ENCODE measurements at regions not wholly inside any gene's neighbourhood (a gene's known extent, or its start where the extent isn't known, plus 50 kb on each side); places are given as distances from the start of the nearest gene placed in this dataset.
"Not testable (repeated sequence)": the region's sequence is repeated elsewhere in the genome, so short reads cannot be mapped to it uniquely, and the experiment has no call there.

DNA sequence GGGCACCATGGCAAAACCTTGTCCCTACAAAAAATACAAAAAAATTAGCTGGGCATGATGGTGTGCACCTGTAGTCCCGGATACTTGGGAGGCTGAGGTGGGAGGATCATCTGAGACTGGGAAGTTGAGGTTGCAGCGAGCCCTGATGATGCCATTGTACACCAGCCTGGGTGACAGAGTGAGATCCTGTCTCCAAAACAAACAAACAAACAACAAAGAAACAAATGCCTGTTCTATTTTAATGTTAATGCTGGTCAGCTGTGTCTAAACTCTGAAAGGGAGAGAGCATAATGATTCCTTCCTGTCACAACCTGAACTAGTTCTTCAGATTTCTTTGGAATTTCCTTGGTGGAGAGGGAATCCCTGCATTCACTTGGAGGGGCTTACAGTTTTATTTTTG is 413.0 kb upstream of the TBL1XR1 start:
- DNase-seq, result no peak

DNA sequence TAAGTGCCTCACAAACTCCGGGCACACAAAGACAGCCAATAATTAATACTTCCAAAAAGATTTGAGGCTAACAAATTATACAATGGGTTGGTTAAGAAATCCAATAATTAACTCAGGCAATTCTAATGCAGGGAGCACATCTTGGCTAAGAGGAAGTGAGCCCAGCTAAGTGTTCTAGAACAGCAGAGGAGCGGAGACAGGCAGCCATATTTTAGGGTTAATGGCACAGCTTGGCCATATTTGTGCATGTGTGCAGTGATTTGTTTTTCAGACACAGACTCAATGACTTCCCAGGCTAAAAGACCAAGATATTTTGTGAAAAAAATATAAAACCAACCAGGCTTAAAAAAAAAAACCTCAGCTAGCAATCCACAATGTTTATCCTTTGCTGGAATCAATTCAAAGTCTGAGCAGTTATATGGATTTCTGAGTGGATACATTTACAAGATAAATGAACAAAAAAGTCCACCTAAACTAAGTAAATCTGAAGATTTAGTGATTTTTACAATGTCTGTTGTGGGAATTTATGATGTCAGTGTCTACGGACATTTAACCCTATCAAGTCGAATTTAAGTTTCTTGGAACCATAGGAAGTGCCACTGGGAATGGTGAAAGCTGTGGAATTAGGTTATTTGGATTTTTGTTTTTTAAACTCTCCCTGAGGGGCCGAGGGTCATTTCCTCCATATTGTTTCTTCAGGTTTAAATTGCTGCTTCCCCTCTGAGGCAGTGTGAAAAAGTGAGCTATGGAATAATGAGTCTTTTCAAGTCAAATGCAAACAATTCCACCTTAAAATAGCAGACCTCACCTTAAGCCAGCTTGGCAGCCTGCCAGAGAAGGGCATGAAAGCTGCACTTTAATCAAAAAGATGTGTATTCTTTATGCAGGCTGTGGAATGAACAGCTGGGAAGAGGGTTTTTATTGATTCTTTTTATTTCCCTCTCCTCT is 413.7 kb upstream of the TBL1XR1 start:
- DNase-seq, result no peak

- no peak for DNase-seq
Measured at GRCh38 chr3:177611752-177612334, 414.6 kb upstream of the TBL1XR1 start.

DNA sequence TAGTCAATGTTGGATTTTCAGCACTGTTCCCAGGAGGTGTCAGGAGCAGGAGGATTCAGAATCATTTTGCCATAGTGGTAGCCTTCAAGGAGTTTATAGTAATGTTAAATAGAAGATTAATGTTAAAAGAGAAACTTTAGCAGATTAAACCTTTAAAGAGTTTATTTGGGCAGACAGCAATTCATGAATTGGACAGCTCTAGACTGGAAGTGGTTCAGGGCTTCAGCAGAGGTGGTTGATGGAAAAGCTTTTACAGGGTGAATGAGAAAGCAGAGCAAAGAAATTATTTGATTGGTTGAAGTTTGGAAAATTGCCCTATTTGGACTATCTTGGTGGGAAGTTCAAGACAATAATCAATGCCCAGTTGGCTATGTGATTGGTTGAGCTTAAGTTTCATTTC is 416.6 kb upstream of the TBL1XR1 start:
- no peak for DNase-seq

GRCh38 chr3:177615015-177615414 is 417.7 kb upstream of the TBL1XR1 start:
- no peak for DNase-seq

DNA sequence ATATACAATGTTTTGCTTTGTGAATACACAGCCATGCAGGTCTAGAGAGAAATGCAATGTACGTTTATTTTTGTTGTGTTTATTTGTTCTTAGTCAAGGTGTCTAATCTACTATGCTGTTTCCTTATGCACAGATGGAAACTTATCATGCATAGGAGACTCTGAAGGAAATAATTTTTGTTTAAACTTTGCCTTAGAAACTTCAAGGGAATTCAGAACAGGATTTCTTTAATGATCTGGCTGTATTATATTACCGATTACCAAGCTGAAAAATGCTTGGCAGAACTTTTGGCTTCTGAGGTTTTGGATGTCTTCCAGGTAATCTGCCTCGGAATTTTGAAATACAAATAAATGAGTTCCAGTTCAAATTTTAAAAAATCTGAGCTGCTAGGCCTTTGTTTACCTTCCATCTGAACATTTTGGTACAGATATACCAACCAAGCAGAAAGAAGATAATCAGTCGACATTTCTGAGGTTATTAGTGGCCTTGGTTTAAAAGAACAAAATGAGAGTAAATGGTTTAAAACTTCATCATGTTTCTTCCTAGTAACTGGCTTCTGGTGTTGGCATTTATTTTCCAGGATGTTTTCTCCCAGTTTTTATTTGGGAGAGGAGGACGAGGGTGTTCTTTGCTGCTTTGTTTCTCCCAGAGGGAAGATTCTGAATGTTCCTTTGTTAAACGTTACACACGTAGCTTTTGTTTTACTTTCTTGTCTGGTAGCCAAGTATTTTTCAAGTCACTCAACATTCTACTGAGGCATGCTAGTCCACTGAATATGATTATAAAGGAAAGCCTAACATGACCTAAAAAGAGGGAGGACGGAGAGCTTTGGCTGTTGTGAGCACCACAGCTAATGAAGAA is 421.8 kb upstream of the TBL1XR1 start:
- no peak for DNase-seq

DNA sequence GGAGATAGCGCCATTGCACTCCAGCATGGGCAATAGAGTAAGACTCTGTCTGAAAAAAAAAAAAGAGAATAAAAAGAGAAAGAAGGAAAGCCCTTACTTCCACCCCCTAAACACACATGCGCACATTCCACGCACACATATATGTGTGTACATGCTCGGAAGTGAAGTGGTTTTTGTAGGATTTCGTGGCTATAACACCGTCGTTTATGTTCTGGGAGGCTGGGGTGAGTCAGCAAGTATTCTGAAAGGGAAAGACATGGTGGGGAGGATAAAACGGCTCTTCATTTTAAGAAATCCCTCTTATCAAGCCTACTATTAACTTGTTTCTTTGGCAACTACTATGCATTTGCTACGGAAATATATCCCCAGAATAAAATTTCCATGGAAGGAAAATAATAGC is 422.8 kb upstream of the TBL1XR1 start:
- DNase-seq, result no peak

- DNase-seq, result no peak
Measured at GRCh38 chr3:177622520-177622919, 425.2 kb upstream of the TBL1XR1 start.

GRCh38 chr3:177622982-177623617 is 425.8 kb upstream of the TBL1XR1 start:
- no peak for DNase-seq

DNA sequence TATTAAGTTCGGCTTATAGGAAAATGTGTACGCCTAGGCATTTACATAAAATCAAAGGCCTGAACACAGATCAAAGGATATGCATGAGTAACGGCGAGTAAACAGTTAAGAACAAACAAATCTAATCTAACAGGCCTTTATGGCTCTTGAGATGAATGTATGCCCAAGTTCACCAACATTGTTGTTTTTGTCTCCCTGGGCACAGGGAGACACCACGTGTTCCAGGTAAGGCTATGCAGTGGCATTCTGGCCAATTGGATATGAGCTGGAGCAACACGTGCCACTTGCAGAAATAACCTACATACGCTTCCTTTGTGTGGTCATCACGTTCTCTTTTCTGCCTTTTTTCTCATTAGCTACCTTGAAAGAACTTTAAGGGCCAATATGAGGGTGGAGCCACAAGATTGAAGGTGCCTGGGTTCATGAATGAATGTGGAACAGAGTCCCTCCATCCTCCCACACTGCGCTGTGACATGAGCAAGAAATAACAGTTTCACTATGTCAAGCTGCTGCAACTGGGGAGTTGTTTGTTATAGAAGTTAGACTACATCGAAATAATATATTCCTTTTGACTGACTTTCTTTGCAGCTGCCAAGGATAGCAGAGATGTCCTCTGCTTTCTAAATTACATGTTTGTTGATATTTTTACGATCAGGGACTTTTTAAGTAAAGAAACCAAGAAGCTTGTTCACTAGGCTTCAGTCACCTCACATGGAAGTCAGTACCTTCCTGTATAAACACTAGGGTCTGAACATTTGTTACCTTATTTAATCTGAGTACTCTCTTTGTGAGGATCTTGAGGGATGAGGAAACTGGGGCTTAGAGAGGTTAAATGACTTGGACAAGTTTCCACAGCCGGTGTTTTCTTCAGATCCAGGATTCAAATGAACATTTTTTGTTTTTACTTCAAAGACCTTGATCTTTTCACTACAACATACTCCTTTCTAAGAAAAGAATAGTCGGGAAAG is 427.5 kb upstream of the TBL1XR1 start:
- DNase-seq, result no peak

- no peak for DNase-seq
Measured at GRCh38 chr3:177626045-177626444, 428.8 kb upstream of the TBL1XR1 start.

DNA sequence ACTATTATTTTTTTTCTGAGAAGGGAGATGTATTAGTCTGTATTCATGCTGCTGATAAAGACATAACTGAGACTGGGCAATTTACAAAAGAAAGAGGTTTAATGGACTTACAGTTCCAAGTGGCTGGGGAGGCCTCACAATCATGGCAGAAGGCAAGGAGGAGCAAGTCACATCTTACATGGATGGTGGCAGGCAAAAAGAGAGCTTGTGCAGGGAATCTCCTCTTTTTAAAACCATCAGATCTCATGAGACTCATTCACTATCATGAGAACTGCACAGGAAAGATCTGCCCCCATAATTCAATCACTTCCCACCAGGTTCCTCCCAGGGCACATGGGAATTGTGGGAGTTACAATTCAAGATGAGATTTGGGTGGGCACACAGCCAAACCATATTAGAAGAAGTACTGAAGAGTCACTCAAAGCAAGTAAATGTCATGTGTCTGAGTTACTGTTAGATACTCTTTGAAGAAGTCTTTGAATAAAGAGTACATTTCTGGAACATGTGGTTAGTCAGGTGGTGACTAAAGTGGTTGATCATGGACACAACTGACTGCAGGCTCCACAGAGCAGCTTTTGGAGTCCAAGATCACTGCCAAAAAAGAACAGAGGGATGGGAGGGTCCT is 430.9 kb upstream of the TBL1XR1 start:
- not testable (repeated sequence) for DNase-seq

DNA sequence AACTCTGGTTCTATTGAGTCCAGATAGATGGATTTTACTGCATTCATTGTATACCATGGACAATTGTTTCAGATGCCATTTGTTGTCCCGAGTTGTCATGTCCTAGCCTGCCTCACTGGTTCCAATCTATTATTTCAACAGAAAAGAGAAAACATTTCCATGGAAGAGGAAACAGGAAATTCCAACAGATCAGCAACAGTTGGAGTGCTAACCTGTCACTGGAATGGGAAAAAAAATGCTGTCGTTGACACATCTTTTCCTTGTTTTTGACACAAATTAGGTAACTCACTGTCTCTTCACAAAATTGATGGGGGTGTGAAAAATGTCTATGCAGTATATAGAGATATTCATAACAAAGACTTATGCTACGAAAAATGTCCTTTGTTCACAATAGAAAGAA is 432.0 kb upstream of the TBL1XR1 start:
- DNase-seq, result no peak

GRCh38 chr3:177633671-177634207 is 436.5 kb upstream of the TBL1XR1 start:
- DNase-seq, result no peak

- not testable (repeated sequence) for DNase-seq
Measured at GRCh38 chr3:177635601-177636106, 438.4 kb upstream of the TBL1XR1 start.

DNA sequence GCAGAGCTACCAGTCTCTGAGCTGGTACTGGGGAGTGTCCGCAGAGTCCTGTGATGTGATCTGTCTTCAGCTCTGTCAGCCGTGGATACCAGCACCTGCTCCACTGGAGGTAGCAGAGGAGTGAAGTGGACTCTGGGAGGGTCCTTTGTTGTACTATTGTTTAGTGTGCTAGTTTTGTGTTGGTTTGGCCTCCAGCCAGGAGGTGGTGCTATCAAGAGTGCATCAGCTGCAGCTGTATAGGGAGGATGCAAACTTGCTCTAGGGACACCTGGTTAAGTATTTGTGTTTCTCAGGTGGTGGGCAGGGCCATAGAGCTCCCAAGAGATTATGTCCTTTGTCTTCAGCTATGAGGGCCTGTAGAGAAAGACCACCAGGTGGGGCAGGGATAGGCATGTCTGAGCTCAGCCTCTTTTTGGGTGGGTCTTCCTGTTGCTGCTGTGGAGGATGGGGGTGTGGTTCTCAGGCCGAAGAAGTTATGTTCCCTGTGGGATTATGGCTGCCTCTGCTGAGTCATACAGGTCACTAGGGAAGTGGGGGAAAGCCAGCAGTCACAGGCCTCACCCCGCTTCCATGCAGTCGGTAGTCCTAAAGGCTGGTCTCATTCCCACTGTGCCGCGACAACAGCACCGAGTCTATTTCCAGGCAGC is 443.2 kb upstream of the TBL1XR1 start:
- no peak for DNase-seq

DNA sequence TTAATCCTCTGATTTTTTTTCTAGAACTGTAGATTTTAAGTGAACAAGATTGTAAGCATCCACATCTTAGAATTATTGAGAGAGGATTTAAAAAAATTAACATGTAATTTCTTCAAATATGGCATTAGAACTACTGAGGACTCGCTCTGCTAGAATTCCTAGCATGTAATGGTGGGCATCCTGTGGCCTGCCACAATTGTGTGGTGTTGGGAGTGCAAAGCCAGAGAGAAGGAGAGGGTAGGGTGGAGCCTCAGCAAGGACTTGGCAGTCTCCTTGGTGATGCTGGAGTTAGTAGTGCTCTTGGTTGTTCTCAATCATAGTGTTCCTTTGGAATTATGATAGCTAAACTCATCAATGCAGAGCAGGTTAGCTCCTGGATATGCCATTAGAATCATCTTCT is 443.9 kb upstream of the TBL1XR1 start:
- DNase-seq, result no peak

- no peak for DNase-seq
Measured at GRCh38 chr3:177642042-177642803, 444.9 kb upstream of the TBL1XR1 start.

- no peak for DNase-seq
Measured at GRCh38 chr3:177642804-177643125, 445.5 kb upstream of the TBL1XR1 start.

DNA sequence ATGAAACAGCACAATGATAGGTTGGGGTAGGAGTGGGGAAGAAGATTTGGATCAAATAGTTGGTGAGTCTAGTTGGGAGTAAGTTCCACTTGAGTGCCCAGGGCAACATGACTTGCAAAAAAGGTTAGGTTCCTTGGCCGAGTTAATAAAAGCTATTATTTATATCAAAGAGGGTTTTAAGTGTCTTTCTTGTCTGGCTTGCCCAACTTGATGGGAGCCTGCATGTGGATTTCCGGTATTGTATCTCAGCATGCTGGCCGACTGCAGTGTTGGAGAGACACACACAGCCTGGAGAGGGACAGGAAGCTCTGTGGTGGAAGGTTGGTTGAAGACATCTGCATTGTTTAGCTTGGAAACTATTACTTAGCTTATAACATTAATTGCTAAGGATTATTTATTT is 449.5 kb upstream of the TBL1XR1 start:
- no peak for DNase-seq

All from retina (tissue), 1 donor.